ENCODE measurements at regions not wholly inside any gene's neighbourhood (a gene's known extent, or its start where the extent isn't known, plus 50 kb on each side); places are given as distances from the start of the nearest gene placed in this dataset.

- H3K9me2 ChIP-seq (replicated peaks; ENCODE audit: control insufficient read depth, low read length): no peaks in the 10 kb centered on the region
- TF ChIP-seq CTCF (IDR thresholded peaks at IDR 0.05; ENCODE audit: low read depth, low read length, poor library complexity, severe bottlenecking): no peak
- TF ChIP-seq EZH2phosphoT487 (IDR thresholded peaks at IDR 0.05; ENCODE audit: borderline replicate concordance, low read length): no peak
- H3K4me3 ChIP-seq (ENCODE audit: low read length): no peak overlapping the region
- no peak overlapping the region for H3K27ac ChIP-seq (ENCODE audit: low read depth, low read length)
- H3K79me2 ChIP-seq (ENCODE audit: control insufficient read depth, low read length): no peaks in the 10 kb centered on the region
- no peaks in the 10 kb centered on the region for H4K20me1 ChIP-seq (ENCODE audit: control insufficient read depth, insufficient read depth, low read depth, low read length)
- no peaks in the 10 kb centered on the region for H3K9me3 ChIP-seq (ENCODE audit: control insufficient read depth, insufficient read depth, low read length)
- H3F3A ChIP-seq (ENCODE audit: control insufficient read depth, insufficient read depth): no peaks in the 10 kb centered on the region
- H3K27me3 ChIP-seq (ENCODE audit: control insufficient read depth, low read length): no peaks in the 10 kb centered on the region
- H3K36me3 ChIP-seq (ENCODE audit: control insufficient read depth, low read length): no peaks in the 10 kb centered on the region
- H3K4me2 ChIP-seq (ENCODE audit: low read length): no peak overlapping the region
- H3K4me1 ChIP-seq (ENCODE audit: control insufficient read depth, low read length): no peaks in the 10 kb centered on the region
Observed at GRCh38 chr4:123163501-123163900, 233.1 kb upstream of the SPRY1 start.

- Histone ChIP-seq H3K27me3 (ENCODE audit: control insufficient read depth, low read length) (no peaks in the 10 kb centered on the region), H3F3A (ENCODE audit: control insufficient read depth, insufficient read depth) (no peaks in the 10 kb centered on the region)
- TF ChIP-seq CTCF (IDR thresholded peaks at IDR 0.05; ENCODE audit: low read depth, low read length, poor library complexity, severe bottlenecking): no peak
- TF ChIP-seq EZH2phosphoT487 (IDR thresholded peaks at IDR 0.05; ENCODE audit: borderline replicate concordance, low read length): no peak
Observed at GRCh38 chr4:123166023-123166422, 230.6 kb upstream of the SPRY1 start.

GRCh38 chr4:123167931-123168330 is 228.7 kb upstream of the SPRY1 start:
- Histone ChIP-seq H3K9me2 (replicated peaks; ENCODE audit: control insufficient read depth, low read length) (no peaks in the 10 kb centered on the region), H3K27me3 (ENCODE audit: control insufficient read depth, low read length) (no peaks in the 10 kb centered on the region), H3F3A (ENCODE audit: control insufficient read depth, insufficient read depth) (no peaks in the 10 kb centered on the region), H3K4me1 (ENCODE audit: control insufficient read depth, low read length) (no peaks in the 10 kb centered on the region), H3K36me3 (ENCODE audit: control insufficient read depth, low read length) (no peaks in the 10 kb centered on the region), H3K4me2 (ENCODE audit: low read length) (no peak overlapping the region), H3K27ac (ENCODE audit: low read depth, low read length) (no peak overlapping the region), H3K4me3 (ENCODE audit: low read length) (no peak overlapping the region), H3K9me3 (ENCODE audit: control insufficient read depth, insufficient read depth, low read length) (no peaks in the 10 kb centered on the region), H4K20me1 (ENCODE audit: control insufficient read depth, insufficient read depth, low read depth, low read length) (no peaks in the 10 kb centered on the region), H3K79me2 (ENCODE audit: control insufficient read depth, low read length) (no peaks in the 10 kb centered on the region)
- TF ChIP-seq CTCF (IDR thresholded peaks at IDR 0.05; ENCODE audit: low read depth, low read length, poor library complexity, severe bottlenecking) (no peak), EZH2phosphoT487 (IDR thresholded peaks at IDR 0.05; ENCODE audit: borderline replicate concordance, low read length) (no peak)

More at GRCh38 chr4:123166023-123166422, 230.6 kb upstream of the SPRY1 start:
- Histone ChIP-seq H4K20me1 (ENCODE audit: control insufficient read depth, insufficient read depth, low read depth, low read length) (no peaks in the 10 kb centered on the region), H3K79me2 (ENCODE audit: control insufficient read depth, low read length) (no peaks in the 10 kb centered on the region), H3K4me2 (ENCODE audit: low read length) (no peak overlapping the region), H3K36me3 (ENCODE audit: control insufficient read depth, low read length) (no peaks in the 10 kb centered on the region), H3K4me1 (ENCODE audit: control insufficient read depth, low read length) (no peaks in the 10 kb centered on the region), H3K9me2 (replicated peaks; ENCODE audit: control insufficient read depth, low read length) (no peaks in the 10 kb centered on the region), H3K9me3 (ENCODE audit: control insufficient read depth, insufficient read depth, low read length) (no peaks in the 10 kb centered on the region), H3K4me3 (ENCODE audit: low read length) (no peak overlapping the region), H3K27ac (ENCODE audit: low read depth, low read length) (no peak overlapping the region)

- TF ChIP-seq EZH2phosphoT487 (IDR thresholded peaks at IDR 0.05; ENCODE audit: borderline replicate concordance, low read length): no peak
- TF ChIP-seq CTCF (IDR thresholded peaks at IDR 0.05; ENCODE audit: low read depth, low read length, poor library complexity, severe bottlenecking): no peak
- H3K9me3 ChIP-seq (ENCODE audit: control insufficient read depth, insufficient read depth, low read length): no peaks in the 10 kb centered on the region
- H4K20me1 ChIP-seq (ENCODE audit: control insufficient read depth, insufficient read depth, low read depth, low read length): no peaks in the 10 kb centered on the region
- no peaks in the 10 kb centered on the region for H3K9me2 ChIP-seq (replicated peaks; ENCODE audit: control insufficient read depth, low read length)
- H3K27ac ChIP-seq (ENCODE audit: low read depth, low read length): no peak overlapping the region
- no peak overlapping the region for H3K4me2 ChIP-seq (ENCODE audit: low read length)
- H3K4me1 ChIP-seq (ENCODE audit: control insufficient read depth, low read length): no peaks in the 10 kb centered on the region
- no peaks in the 10 kb centered on the region for H3K79me2 ChIP-seq (ENCODE audit: control insufficient read depth, low read length)
- no peaks in the 10 kb centered on the region for H3K36me3 ChIP-seq (ENCODE audit: control insufficient read depth, low read length)
- no peaks in the 10 kb centered on the region for H3K27me3 ChIP-seq (ENCODE audit: control insufficient read depth, low read length)
- no peaks in the 10 kb centered on the region for H3F3A ChIP-seq (ENCODE audit: control insufficient read depth, insufficient read depth)
- H3K4me3 ChIP-seq (ENCODE audit: low read length): no peak overlapping the region
Observed at GRCh38 chr4:123168812-123169211, 227.8 kb upstream of the SPRY1 start.
